HUES48 (cell line): ENCODE measurements at regions not wholly inside any gene's neighbourhood (a gene's known extent, or its start where the extent isn't known, plus 50 kb on each side); places are given as distances from the start of the nearest gene placed in this dataset.

ENCODE experiments used
- H3K27ac ChIP-seq: one replicate; pipeline ENCODE4 v1.7.0; 2013; ENCODE audit warnings: low read depth, low read length, inconsistent platforms
- H3K27me3 ChIP-seq: 2 replicates; pipeline ENCODE4 v1.6.1; 2013; ENCODE audit warnings: mild to moderate bottlenecking, low read length; ENCODE audit not compliant: control insufficient read depth, insufficient read depth
- H3K36me3 ChIP-seq: 2 replicates; pipeline ENCODE4 v1.6.1; 2013; ENCODE audit warnings: low read length; ENCODE audit not compliant: control insufficient read depth, insufficient read depth
- H3K4me1 ChIP-seq: 2 replicates; pipeline ENCODE4 v1.6.1; 2013; ENCODE audit warnings: mild to moderate bottlenecking, low read length; ENCODE audit not compliant: control insufficient read depth, insufficient read depth
- H3K4me3 ChIP-seq: 2 replicates; pipeline ENCODE4 v1.5.1; 2013; ENCODE audit warnings: mild to moderate bottlenecking, low read depth, low read length
- H3K9ac ChIP-seq: 2 replicates; pipeline ENCODE4 v1.6.1; 2013; ENCODE audit warnings: mild to moderate bottlenecking, low read depth, low read length, moderate library complexity
- H3K9me3 ChIP-seq: 2 replicates; pipeline ENCODE4 v1.6.1; 2013; ENCODE audit warnings: low read length; ENCODE audit not compliant: control insufficient read depth, insufficient read depth

DNA sequence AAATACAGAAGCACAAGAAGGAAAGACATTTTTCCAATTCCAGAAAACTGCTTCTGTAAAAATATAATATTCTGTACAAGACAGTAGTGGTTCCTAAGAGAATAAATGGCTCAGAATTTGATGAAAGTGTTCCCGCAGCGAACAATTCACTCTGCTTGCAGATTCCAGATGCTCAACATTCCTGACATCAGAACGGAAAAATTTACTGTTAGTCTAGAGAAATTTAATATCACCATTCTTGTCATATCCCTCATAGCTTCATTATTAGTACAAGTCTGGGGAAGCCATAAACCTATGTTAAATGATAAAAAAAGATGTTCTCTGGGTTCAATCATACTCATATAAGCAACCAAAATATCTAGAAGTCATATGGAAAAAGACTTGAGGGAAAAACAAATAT lies 83.6 kb downstream of the MPP7 start:
- peaks cover 24% of the 10 kb centered on the region for H3K4me1 ChIP-seq
- H3K27me3 ChIP-seq: no peaks in the 10 kb centered on the region
- H3K9ac ChIP-seq: no peak overlapping the region
- H3K4me3 ChIP-seq: no peak overlapping the region
- no peak overlapping the region for H3K27ac ChIP-seq
- H3K9me3 ChIP-seq: no peaks in the 10 kb centered on the region
- no peaks in the 10 kb centered on the region for H3K36me3 ChIP-seq

DNA sequence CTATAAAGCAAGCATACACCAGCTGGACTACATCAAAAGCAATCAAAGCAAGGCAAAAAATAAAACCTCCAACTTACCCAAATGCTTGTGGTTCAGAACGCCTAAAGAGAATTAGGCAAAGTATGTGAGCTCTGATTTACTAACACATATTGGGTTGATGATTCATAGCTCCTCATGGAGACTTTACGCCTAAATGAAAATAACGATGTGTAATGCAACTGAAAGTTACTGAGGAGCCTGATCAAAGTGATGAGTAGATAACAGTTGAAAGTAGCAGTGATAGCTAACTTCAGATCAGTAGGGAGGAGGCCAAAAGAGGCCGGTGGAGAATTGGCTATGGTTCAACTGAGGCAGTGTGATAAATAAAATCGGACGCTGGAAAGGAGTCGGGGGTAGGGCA lies 85.0 kb downstream of the MPP7 start:
- H3K9me3 ChIP-seq: no peaks in the 10 kb centered on the region
- no peak overlapping the region for H3K4me3 ChIP-seq
- H3K9ac ChIP-seq: no peak overlapping the region
- H3K4me1 ChIP-seq: peaks cover 26% of the 10 kb centered on the region
- H3K27ac ChIP-seq: no peak overlapping the region
- no peaks in the 10 kb centered on the region for H3K27me3 ChIP-seq
- no peaks in the 10 kb centered on the region for H3K36me3 ChIP-seq

- Histone ChIP-seq H3K4me1 (peaks cover 33% of the 10 kb centered on the region), H3K27me3 (no peaks in the 10 kb centered on the region), H3K27ac (no peak overlapping the region), H3K9ac (no peak overlapping the region), H3K9me3 (no peaks in the 10 kb centered on the region), H3K36me3 (no peaks in the 10 kb centered on the region), H3K4me3 (no peak overlapping the region)
Measured at GRCh38 chr10:28215930-28216329, 86.9 kb downstream of the MPP7 start.

DNA sequence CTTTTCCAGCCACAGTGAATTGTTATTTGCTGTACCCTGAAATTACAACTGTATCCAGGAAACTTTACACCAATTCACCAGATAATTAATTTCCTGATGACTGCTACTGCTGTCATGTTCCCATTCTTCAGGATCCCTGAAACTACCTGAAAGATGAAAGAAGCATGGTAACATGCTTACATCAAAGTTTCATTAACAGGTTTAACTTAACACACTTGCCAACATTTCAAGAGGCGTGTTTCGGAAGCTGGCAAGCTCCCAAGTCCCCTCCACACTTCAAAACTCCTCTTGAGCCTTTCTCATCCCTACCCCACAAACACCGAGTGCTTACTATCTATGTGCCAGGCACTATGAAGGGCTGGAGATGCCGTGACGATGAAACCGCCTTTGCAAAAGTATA lies 88.6 kb downstream of the MPP7 start:
- Histone ChIP-seq H3K36me3 (no peaks in the 10 kb centered on the region), H3K4me1 (peaks cover 35% of the 10 kb centered on the region), H3K27me3 (no peaks in the 10 kb centered on the region), H3K4me3 (no peak overlapping the region), H3K9ac (no peak overlapping the region), H3K9me3 (no peaks in the 10 kb centered on the region), H3K27ac (no peak overlapping the region)

DNA sequence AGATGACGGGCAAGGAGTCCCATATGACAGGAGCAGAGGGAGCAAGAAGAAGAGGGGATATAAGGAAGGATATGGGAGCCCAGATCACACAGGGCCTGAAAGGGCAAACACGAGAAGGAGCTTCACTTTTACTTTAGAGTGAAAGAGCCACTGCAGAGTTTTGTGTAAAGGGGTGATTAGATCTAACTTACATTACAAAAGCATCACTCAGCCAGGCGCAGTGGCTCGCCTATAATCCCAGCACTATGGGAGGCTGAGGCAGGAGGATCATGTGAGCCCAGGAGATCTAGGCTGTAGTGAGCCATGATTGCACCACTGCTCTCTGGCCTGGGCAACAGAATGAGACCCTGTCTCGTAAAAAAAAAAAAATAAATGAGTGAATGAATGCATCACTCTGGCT lies 91.1 kb downstream of the MPP7 start:
- Histone ChIP-seq H3K36me3 (no peaks in the 10 kb centered on the region), H3K27ac (no peak overlapping the region), H3K4me1 (peaks cover 26% of the 10 kb centered on the region), H3K4me3 (no peak overlapping the region), H3K9ac (no peak overlapping the region), H3K9me3 (no peaks in the 10 kb centered on the region), H3K27me3 (no peaks in the 10 kb centered on the region)

- Histone ChIP-seq H3K36me3 (no peaks in the 10 kb centered on the region), H3K27me3 (no peaks in the 10 kb centered on the region), H3K9ac (no peak overlapping the region), H3K27ac (no peak overlapping the region), H3K9me3 (no peaks in the 10 kb centered on the region), H3K4me3 (no peak overlapping the region), H3K4me1 (peaks cover 8% of the 10 kb centered on the region)
Measured at GRCh38 chr10:28207799-28208198, 95.1 kb downstream of the MPP7 start.

DNA sequence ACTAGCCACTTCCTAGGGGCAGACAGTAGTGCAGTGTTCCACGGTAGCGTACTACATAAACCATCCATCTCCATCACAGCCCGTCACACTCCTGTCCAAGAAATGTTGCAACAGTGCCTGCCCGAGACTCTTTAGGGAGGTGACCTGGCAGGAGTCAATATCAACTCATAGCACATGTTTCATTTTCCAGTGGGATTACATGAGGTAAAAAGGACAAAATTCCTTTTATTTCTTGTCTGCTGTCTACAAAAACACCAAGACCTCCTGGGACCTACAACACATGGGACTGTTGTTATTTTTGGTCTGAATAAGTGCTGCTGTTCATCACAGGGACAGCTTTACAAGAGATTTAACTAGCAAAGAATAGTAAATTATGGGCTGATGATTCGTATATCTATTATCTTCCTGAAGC lies 99.9 kb downstream of the MPP7 start:
- H3K27ac ChIP-seq: no peak overlapping the region
- H3K4me1 ChIP-seq: no peaks in the 10 kb centered on the region; the same call in 1 of the 2 replicates
- H3K9ac ChIP-seq: no peak overlapping the region
- no peaks in the 10 kb centered on the region for H3K9me3 ChIP-seq
- no peaks in the 10 kb centered on the region for H3K36me3 ChIP-seq
- no peak overlapping the region for H3K4me3 ChIP-seq
- no peaks in the 10 kb centered on the region for H3K27me3 ChIP-seq

DNA sequence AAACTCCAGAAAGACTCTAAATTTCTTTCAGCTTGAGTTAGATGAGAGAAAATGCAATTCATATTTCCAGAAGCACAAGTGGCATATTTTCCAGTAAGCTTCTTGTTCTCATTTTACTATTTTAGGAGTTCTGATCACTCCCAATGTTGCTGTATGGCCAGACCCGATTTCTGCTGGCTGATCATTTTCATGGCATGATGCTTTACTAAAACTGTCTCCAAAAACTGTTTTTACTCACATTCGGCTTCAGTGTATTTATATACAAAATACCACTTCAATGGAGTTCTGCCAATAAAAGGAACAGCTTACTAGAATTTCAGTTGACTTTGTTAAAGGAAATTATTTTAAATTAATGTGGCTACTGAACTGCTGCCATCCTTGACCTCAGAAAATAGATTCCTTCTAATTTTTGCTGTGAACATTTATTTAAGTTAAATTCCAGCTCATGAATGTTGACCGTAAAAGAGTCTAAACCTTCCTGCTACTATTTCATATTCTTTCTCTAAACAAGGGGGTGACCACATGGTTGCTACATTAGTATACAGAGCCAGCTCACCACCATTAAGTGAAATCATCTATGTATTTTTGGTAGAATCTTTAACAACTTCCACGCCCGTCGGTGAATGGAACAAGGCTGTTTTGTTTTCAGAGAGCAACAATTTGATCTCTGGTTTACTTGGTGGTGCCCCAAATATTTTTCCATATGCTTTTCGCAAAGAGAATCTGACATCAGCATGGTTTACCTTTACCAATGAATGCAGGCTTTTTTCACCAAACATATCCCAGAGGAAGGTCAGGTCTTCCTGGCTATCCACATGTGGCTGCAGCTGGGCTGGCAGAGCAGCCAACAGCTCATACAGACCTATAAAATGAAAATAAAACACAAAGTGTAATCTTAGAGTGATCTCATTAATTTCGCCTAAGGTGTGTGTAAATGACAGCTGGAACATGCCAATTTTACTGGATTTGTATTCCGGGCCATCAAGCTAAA lies 101.2 kb downstream of the MPP7 start:
- no peaks in the 10 kb centered on the region for H3K27me3 ChIP-seq
- no peaks in the 10 kb centered on the region for H3K9me3 ChIP-seq
- H3K4me3 ChIP-seq: no peak overlapping the region
- H3K36me3 ChIP-seq: no peaks in the 10 kb centered on the region
- no peak overlapping the region for H3K9ac ChIP-seq
- no peaks in the 10 kb centered on the region; the same call in 1 of the 2 replicates for H3K4me1 ChIP-seq
- no peak overlapping the region for H3K27ac ChIP-seq

DNA sequence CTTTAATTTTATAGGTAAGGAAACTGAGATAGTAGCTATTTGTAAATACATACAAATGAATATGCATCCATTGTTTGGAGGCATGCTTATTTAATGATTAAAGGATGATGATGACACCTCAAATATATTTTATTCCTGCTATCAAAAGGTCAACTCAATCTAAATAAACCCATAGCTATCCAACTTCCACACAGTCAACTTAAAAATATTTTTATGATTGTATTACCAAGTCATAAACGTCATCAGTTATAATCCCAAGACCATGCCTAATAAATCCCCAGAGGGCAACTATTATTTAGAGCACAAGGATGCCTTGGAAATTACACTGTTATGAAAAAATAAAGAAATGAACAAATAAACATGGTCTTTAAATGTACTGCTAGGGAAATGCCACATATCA lies 102.1 kb downstream of the MPP7 start:
- Histone ChIP-seq H3K4me1 (no peaks in the 10 kb centered on the region; the same call in 1 of the 2 replicates), H3K4me3 (no peak overlapping the region), H3K9ac (no peak overlapping the region), H3K36me3 (no peaks in the 10 kb centered on the region), H3K9me3 (no peaks in the 10 kb centered on the region), H3K27ac (no peak overlapping the region), H3K27me3 (no peaks in the 10 kb centered on the region)

GRCh38 chr10:28199941-28200340 lies 102.9 kb downstream of the MPP7 start:
- Histone ChIP-seq H3K4me3 (no peak overlapping the region), H3K27ac (no peak overlapping the region), H3K27me3 (no peaks in the 10 kb centered on the region), H3K9ac (no peak overlapping the region), H3K36me3 (no peaks in the 10 kb centered on the region), H3K4me1 (no peaks in the 10 kb centered on the region; the same call in 1 of the 2 replicates), H3K9me3 (no peaks in the 10 kb centered on the region)

GRCh38 chr10:28190196-28190595 lies 112.7 kb downstream of the MPP7 start:
- no peak overlapping the region for H3K4me3 ChIP-seq
- H3K27ac ChIP-seq: no peak overlapping the region
- H3K9ac ChIP-seq: no peak overlapping the region
- H3K36me3 ChIP-seq: no peaks in the 10 kb centered on the region
- no peaks in the 10 kb centered on the region for H3K9me3 ChIP-seq
- no peaks in the 10 kb centered on the region for H3K4me1 ChIP-seq
- no peaks in the 10 kb centered on the region for H3K27me3 ChIP-seq
